Endothelial cell of umbilical vein (primary cell): ENCODE measurements at regions not wholly inside any gene's neighbourhood (a gene's known extent, or its start where the extent isn't known, plus 50 kb on each side); places are given as distances from the start of the nearest gene placed in this dataset.

Source experiments
- BruUV-seq: library from RNA; stranded (reverse); fragments of 400-500 nt; replicated peaks from 2 replicates; lab custom pipeline; 2021; lab: Mats Ljungman, UMichigan
- CTCF ChIA-PET: fragments of 300-600, 350-600 bp; sonication (Branson Sonifier 250); formaldehyde crosslinking; loops from one replicate; lab custom pipeline; 2021; ENCODE audit warnings: antibody characterized with exemption, inconsistent platforms; lab: Charles Lee
- POLR2A ChIA-PET: fragments of 300-600, 350-600 bp; sonication (Branson Sonifier 250); formaldehyde crosslinking; loops from one replicate; lab custom pipeline; 2021; ENCODE audit warnings: antibody characterized with exemption, inconsistent platforms; lab: Charles Lee
- DNase-seq: peaks from one replicate; pipeline ENCODE4 v3.0.0-alpha.2; 2011; ENCODE audit warnings: low read depth, low spot score
- FAIRE-seq: peaks from 2 replicates; lab custom pipeline; 2011; peaks lifted over from hg19 to GRCh38; lab: Jason Lieb, UNC
- H2AFZ ChIP-seq: 2 replicates; pipeline ENCODE4 v1.6.0; 2012; ENCODE audit warnings: low read depth, low read length, control low read depth, inconsistent platforms
- H3K27ac ChIP-seq: 2 replicates; pipeline ENCODE4 v1.5.1; 2011; ENCODE audit warnings: low read depth, mild to moderate bottlenecking, control low read depth, low read length, moderate library complexity; ENCODE audit not compliant: insufficient read depth
- H3K27me3 ChIP-seq, 2 experiments: 2 replicates each; pipeline versions ENCODE4 v1.6.0 to v1.6.1; 2011; ENCODE audit warnings: low read length in 2 of 2, mixed read lengths in 1 of 2; ENCODE audit not compliant: control insufficient read depth in 2 of 2, insufficient read depth in 2 of 2
- H3K36me3 ChIP-seq, 2 experiments: 2 replicates in 1 of 2; 3 replicates in 1 of 2; pipeline ENCODE4 v1.5.1; 2011; ENCODE audit warnings: low read length in 2 of 2, mild to moderate bottlenecking in 1 of 2, moderate library complexity in 1 of 2; ENCODE audit not compliant: control insufficient read depth in 2 of 2, insufficient read depth in 2 of 2; ENCODE audit errors: extremely low read depth in 1 of 2
- H3K4me1 ChIP-seq: 3 replicates; pipeline ENCODE4 v1.5.1; 2011; ENCODE audit warnings: mild to moderate bottlenecking, low read length; ENCODE audit not compliant: control insufficient read depth, insufficient read depth; ENCODE audit errors: extremely low read depth
- H3K4me2 ChIP-seq: 2 replicates; pipeline ENCODE4 v1.6.1; 2011; ENCODE audit warnings: low read length, control low read depth, mixed read lengths; ENCODE audit not compliant: insufficient read depth
- H3K4me3 ChIP-seq, 3 experiments: fragments of 200-600 bp in 1 of 3; sonication (generic), shearing (Covaris generic) in 1 of 3; replicated peaks in 1 of 3; 2 replicates each; pipeline ENCODE4 v1.5.1; 2011 to 2016; ENCODE audit warnings: control low read depth in 3 of 3, low read length in 3 of 3, mild to moderate bottlenecking in 2 of 3, inconsistent platforms in 1 of 3, low read depth in 1 of 3, moderate library complexity in 1 of 3; ENCODE audit not compliant: insufficient read depth in 1 of 3
- H3K79me2 ChIP-seq: 2 replicates; pipeline ENCODE4 v1.6.0; 2012; ENCODE audit warnings: low read length, inconsistent platforms; ENCODE audit not compliant: control insufficient read depth, insufficient read depth
- H3K9ac ChIP-seq: replicated peaks from 2 replicates; pipeline ENCODE3; 2011; ENCODE audit warnings: low read length, control low read depth; ENCODE audit not compliant: insufficient read depth; ENCODE audit errors: extremely low read depth
- H3K9me1 ChIP-seq: replicated peaks from 3 replicates; pipeline ENCODE4 v1.6.0; 2011; ENCODE audit warnings: mild to moderate bottlenecking, low read length; ENCODE audit not compliant: control insufficient read depth, insufficient read depth; ENCODE audit errors: extremely low read depth
- H3K9me3 ChIP-seq: replicated peaks from 2 replicates; pipeline ENCODE4 v1.5.1; 2012; ENCODE audit warnings: low read length, inconsistent platforms; ENCODE audit not compliant: control insufficient read depth, insufficient read depth
- H4K20me1 ChIP-seq: replicated peaks from 2 replicates; pipeline ENCODE3; 2011; ENCODE audit warnings: mild to moderate bottlenecking, low read length; ENCODE audit not compliant: control insufficient read depth, insufficient read depth; ENCODE audit errors: extremely low read depth
- EZH2 ChIP-seq: IDR thresholded peaks from 2 replicates; pipeline ENCODE4 v1.6.1; 2012; ENCODE audit warnings: borderline replicate concordance, low read depth, mild to moderate bottlenecking, moderate library complexity, low read length, inconsistent platforms; ENCODE audit not compliant: severe bottlenecking
- GATA2 ChIP-seq: IDR thresholded peaks from 2 replicates; pipeline ENCODE4 v1.7.0; 2011; ENCODE audit warnings: low read depth, mild to moderate bottlenecking, moderate library complexity, mixed read lengths, low read length; ENCODE audit not compliant: insufficient read length, insufficient read depth
- JUN ChIP-seq: IDR thresholded peaks from 2 replicates; pipeline ENCODE4 v1.6.1; 2011; ENCODE audit warnings: borderline replicate concordance, low read depth; ENCODE audit not compliant: insufficient read length, insufficient read depth
- MAX ChIP-seq: IDR thresholded peaks from 2 replicates; pipeline ENCODE4 v1.6.1; 2011; ENCODE audit not compliant: insufficient read depth, insufficient read length
- MYC ChIP-seq: IDR thresholded peaks from one replicate; pipeline ENCODE4 v1.6.1; 2011; ENCODE audit warnings: mild to moderate bottlenecking, low read depth, low read length
- POLR2AphosphoS5 ChIP-seq: IDR thresholded peaks from 2 replicates; pipeline ENCODE4 v1.6.1; 2012; ENCODE audit warnings: low read depth, mild to moderate bottlenecking, control low read depth, low read length, moderate library complexity; ENCODE audit not compliant: insufficient read depth
- dilution Hi-C: fragments of 300-500 bp; cut with MboI; formaldehyde crosslinking; loops from one replicate; pipeline ENCODE4 v1.15.0; 2019; ENCODE audit warnings: low sequenced_read_pairs; ENCODE audit not compliant: extremely low pct_ligation_motif_present
- intact Hi-C: fragments of 100-400 bp; cut with micrococcal nuclease; formaldehyde crosslinking; loops from one replicate; pipeline ENCODE4 v1.10.0; 2022

GRCh38 chr18:75863696-75864095, 436.2 kb upstream of the SMIM21 start:
- H3K4me2 ChIP-seq, result no peak overlapping the region
- no peak overlapping the region for H2AFZ ChIP-seq
- ChIA-PET CTCF (no interaction called here), POLR2A (no interaction called here)
- no peaks in the 10 kb centered on the region for H3K4me1 ChIP-seq
- dilution Hi-C loops, result no loop called here
- no peak for TF ChIP-seq JUN
- TF ChIP-seq MYC, result no peak
- H3K9ac ChIP-seq, result no peak overlapping the region
- H3K36me3 ChIP-seq, result no peaks in the 10 kb centered on the region
- no peaks in the 10 kb centered on the region for H3K9me1 ChIP-seq
- intact Hi-C loops, result no loop called here
- H4K20me1 ChIP-seq, result no peaks in the 10 kb centered on the region
- H3K4me3 ChIP-seq, result no peak overlapping the region
- no peaks in the 10 kb centered on the region for H3K27me3 ChIP-seq
- DNase-seq (no peak), FAIRE-seq (no peak)
- no peaks in the 10 kb centered on the region for H3K79me2 ChIP-seq
- peaks cover 7% of the 10 kb centered on the region for H3K9me3 ChIP-seq
- no peak overlapping the region for H3K27ac ChIP-seq
- BruUV-seq, result no TSS peak

GRCh38 chr18:75862458-75862857, 435.0 kb upstream of the SMIM21 start:
- intact Hi-C loops (no loop called here), dilution Hi-C loops (no loop called here)

More at GRCh38 chr18:75862458-75862857, 435.0 kb upstream of the SMIM21 start:
- no peak overlapping the region for H2AFZ ChIP-seq
- CTCF ChIA-PET, result no interaction called here
- TF ChIP-seq GATA2 (no peak), EZH2 (no peak), POLR2AphosphoS5 (no peak), MAX (no peak)
- no peak overlapping the region for H3K27ac ChIP-seq
- BruUV-seq, result no TSS peak
- DNase-seq (no peak), FAIRE-seq (no peak)
- H3K9ac ChIP-seq, result no peak overlapping the region
- POLR2A ChIA-PET, result no interaction called here
- no peaks in the 10 kb centered on the region for H4K20me1 ChIP-seq
- no peaks in the 10 kb centered on the region for H3K27me3 ChIP-seq
- H3K36me3 ChIP-seq, result no peaks in the 10 kb centered on the region
- H3K4me1 ChIP-seq, result no peaks in the 10 kb centered on the region
- H3K79me2 ChIP-seq, result no peaks in the 10 kb centered on the region
- H3K9me3 ChIP-seq, result peaks cover 7% of the 10 kb centered on the region
- no peaks in the 10 kb centered on the region for H3K9me1 ChIP-seq
- H3K4me3 ChIP-seq, result no peak overlapping the region
- no peak overlapping the region for H3K4me2 ChIP-seq
